Cardiac fibroblast (primary cell): ENCODE measurements at regions not wholly inside any gene's neighbourhood (a gene's known extent, or its start where the extent isn't known, plus 50 kb on each side); places are given as distances from the start of the nearest gene placed in this dataset.

Source experiments
- DNase-seq, 2 donors: peaks; one replicate each; pipeline versions ENCODE4 v3.0.0 to v3.0.0-alpha.2; 2010; ENCODE audit warnings: low read depth in 2 of 2
- H3K4me3 ChIP-seq, 2 donors: replicated peaks in 1 of 2; 1 replicate in 1 of 2; 2 replicates in 1 of 2; pipeline ENCODE4 v1.5.1; 2011; ENCODE audit warnings: low read depth in 2 of 2, low read length in 2 of 2, mild to moderate bottlenecking in 2 of 2, moderate library complexity in 1 of 2
- TF ChIP-seq, protein P1 (sequence below): IDR thresholded peaks from one replicate; pipeline ENCODE4 v1.5.1; 2011; ENCODE audit warnings: low read depth, mild to moderate bottlenecking, low read length, inconsistent platforms

GRCh38 chrX:119343856-119344255, 55.3 kb upstream of the SLC25A43 start:
- TF ChIP-seq, protein P1, sequence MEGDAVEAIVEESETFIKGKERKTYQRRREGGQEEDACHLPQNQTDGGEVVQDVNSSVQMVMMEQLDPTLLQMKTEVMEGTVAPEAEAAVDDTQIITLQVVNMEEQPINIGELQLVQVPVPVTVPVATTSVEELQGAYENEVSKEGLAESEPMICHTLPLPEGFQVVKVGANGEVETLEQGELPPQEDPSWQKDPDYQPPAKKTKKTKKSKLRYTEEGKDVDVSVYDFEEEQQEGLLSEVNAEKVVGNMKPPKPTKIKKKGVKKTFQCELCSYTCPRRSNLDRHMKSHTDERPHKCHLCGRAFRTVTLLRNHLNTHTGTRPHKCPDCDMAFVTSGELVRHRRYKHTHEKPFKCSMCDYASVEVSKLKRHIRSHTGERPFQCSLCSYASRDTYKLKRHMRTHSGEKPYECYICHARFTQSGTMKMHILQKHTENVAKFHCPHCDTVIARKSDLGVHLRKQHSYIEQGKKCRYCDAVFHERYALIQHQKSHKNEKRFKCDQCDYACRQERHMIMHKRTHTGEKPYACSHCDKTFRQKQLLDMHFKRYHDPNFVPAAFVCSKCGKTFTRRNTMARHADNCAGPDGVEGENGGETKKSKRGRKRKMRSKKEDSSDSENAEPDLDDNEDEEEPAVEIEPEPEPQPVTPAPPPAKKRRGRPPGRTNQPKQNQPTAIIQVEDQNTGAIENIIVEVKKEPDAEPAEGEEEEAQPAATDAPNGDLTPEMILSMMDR, result no peak
- DNase-seq, result no peak
- H3K4me3 ChIP-seq, result no peak overlapping the region
